Neutrophil (primary cell): ENCODE measurements at regions not wholly inside any gene's neighbourhood (a gene's known extent, or its start where the extent isn't known, plus 50 kb on each side); places are given as distances from the start of the nearest gene placed in this dataset.

Experiments used
- H3K27ac ChIP-seq: fragments of 200-600 bp; sonication (generic); 2 replicates; pipeline ENCODE4 v1.5.1; 2016; ENCODE audit warnings: mild to moderate bottlenecking, moderate library complexity
- H3K27me3 ChIP-seq: fragments of 200-600 bp; sonication (generic); 2 replicates; pipeline ENCODE4 v1.6.0; 2016; ENCODE audit warnings: mild to moderate bottlenecking
- H3K36me3 ChIP-seq: fragments of 200-600 bp; sonication (generic); 2 replicates; pipeline ENCODE4 v1.5.1; 2017
- H3K4me1 ChIP-seq, 2 experiments: fragments of 200-600 bp in 1 of 2; sonication (generic) in 1 of 2; 1 replicate in 1 of 2; 2 replicates in 1 of 2; pipeline versions ENCODE4 v1.5.1 to v1.6.1; 2013 to 2016; ENCODE audit warnings: low read depth in 1 of 2, low read length in 1 of 2, mild to moderate bottlenecking in 1 of 2, moderate library complexity in 1 of 2; ENCODE audit not compliant: control insufficient read depth in 1 of 2, insufficient read depth in 1 of 2
- H3K4me3 ChIP-seq, 2 experiments: fragments of 200-600 bp in 1 of 2; sonication (generic) in 1 of 2; 1 replicate in 1 of 2; 2 replicates in 1 of 2; pipeline ENCODE4 v1.5.1; 2013 to 2016; ENCODE audit warnings: low read depth in 1 of 2, low read length in 1 of 2, mild to moderate bottlenecking in 1 of 2, moderate library complexity in 1 of 2
- H3K9me3 ChIP-seq: fragments of 200-600 bp; sonication (generic); 2 replicates; pipeline ENCODE4 v1.5.1; 2016
- CTCF ChIP-seq: fragments of 200-600 bp; sonication (generic); IDR thresholded peaks from 2 replicates; pipeline ENCODE4 v1.5.1; 2016; ENCODE audit warnings: antibody characterized with exemption

GRCh38 chr7:36021917-36022550, 131.0 kb upstream of the EEPD1 start:
- Histone ChIP-seq H3K4me3 (no peak overlapping the region), H3K9me3 (no peaks in the 10 kb centered on the region), H3K27ac (peak overlapping the region; percentile 71), H3K36me3 (no peaks in the 10 kb centered on the region), H3K4me1 (peaks cover 43 to 51% of the 10 kb centered on the region in 2 experiments), H3K27me3 (no peaks in the 10 kb centered on the region)
- no peak for TF ChIP-seq CTCF

DNA sequence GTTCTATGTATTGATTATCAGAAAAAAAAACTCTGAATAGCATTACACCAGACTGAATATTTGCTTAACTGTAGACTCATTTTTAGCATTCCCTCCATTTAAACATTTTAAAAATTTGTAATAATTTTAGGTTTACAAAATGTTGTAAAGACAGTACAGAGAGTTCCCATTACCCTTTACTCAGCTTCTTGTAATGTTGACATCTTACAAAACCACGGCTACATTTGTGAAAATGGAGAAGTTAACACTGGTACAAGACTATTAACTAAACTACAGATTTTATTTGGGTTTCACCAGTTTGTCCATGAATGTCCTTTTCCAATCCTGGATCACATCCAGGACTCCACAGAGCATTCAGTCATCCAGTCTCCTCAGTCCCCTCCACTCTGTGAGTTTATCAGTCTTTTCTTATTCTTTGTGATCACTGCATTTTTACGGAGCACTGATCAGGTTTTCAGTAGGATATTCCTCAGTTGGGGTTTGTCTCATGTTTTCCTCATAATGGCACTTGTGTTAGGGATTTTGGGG, 130.0 kb upstream of the EEPD1 start:
- Histone ChIP-seq H3K9me3 (no peaks in the 10 kb centered on the region), H3K27me3 (no peaks in the 10 kb centered on the region), H3K27ac (peak overlapping the region; percentile 71), H3K4me1 (peaks cover 43 to 51% of the 10 kb centered on the region in 2 experiments), H3K36me3 (no peaks in the 10 kb centered on the region), H3K4me3 (no peak overlapping the region)
- no peak for TF ChIP-seq CTCF

GRCh38 chr7:36025190-36025589, 127.9 kb upstream of the EEPD1 start:
- no peaks in the 10 kb centered on the region for H3K27me3 ChIP-seq
- H3K9me3 ChIP-seq = no peaks in the 10 kb centered on the region
- H3K36me3 ChIP-seq = no peaks in the 10 kb centered on the region
- H3K4me1 ChIP-seq = peaks cover 43 to 51% of the 10 kb centered on the region in 2 experiments
- H3K27ac ChIP-seq = peak overlapping the region; percentile 30
- no peak for TF ChIP-seq CTCF
- no peak overlapping the region for H3K4me3 ChIP-seq

DNA sequence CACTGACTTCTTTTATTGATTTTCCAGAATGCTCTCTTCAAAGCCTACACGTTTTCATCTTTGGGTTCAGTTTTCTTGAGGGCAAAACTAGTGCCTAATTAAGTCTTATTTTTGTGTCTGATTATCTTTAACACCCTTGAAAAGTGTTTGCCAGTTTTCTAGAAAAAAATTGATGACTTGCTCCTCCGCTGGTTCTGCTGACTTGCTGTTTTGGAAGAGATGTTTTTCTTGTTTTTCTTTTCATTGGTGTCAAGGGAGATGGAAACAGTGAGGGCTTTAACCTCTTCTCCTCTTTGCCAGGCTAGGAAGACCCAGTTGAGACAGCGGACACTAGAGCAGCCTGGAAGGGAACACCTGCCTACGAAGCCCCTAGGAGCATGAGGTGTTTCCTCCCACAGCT, 123.7 kb upstream of the EEPD1 start:
- no peak for TF ChIP-seq CTCF
- H3K27me3 ChIP-seq = no peaks in the 10 kb centered on the region
- no peaks in the 10 kb centered on the region for H3K9me3 ChIP-seq
- H3K4me1 ChIP-seq = peaks cover 10 to 15% of the 10 kb centered on the region in 2 experiments
- no peak overlapping the region for H3K4me3 ChIP-seq
- no peak overlapping the region for H3K27ac ChIP-seq
- H3K36me3 ChIP-seq = no peaks in the 10 kb centered on the region

GRCh38 chr7:36029853-36030515, 123.1 kb upstream of the EEPD1 start:
- no peak for TF ChIP-seq CTCF
- H3K4me3 ChIP-seq = no peak overlapping the region

More at GRCh38 chr7:36029853-36030515, 123.1 kb upstream of the EEPD1 start:
- no peaks in the 10 kb centered on the region for H3K27me3 ChIP-seq
- peaks cover 5 to 9% of the 10 kb centered on the region in 2 experiments for H3K4me1 ChIP-seq
- H3K36me3 ChIP-seq = no peaks in the 10 kb centered on the region
- no peaks in the 10 kb centered on the region for H3K9me3 ChIP-seq
- no peak overlapping the region for H3K27ac ChIP-seq
